ENCODE measurements at regions not wholly inside any gene's neighbourhood (a gene's known extent, or its start where the extent isn't known, plus 50 kb on each side); places are given as distances from the start of the nearest gene placed in this dataset.

DNA sequence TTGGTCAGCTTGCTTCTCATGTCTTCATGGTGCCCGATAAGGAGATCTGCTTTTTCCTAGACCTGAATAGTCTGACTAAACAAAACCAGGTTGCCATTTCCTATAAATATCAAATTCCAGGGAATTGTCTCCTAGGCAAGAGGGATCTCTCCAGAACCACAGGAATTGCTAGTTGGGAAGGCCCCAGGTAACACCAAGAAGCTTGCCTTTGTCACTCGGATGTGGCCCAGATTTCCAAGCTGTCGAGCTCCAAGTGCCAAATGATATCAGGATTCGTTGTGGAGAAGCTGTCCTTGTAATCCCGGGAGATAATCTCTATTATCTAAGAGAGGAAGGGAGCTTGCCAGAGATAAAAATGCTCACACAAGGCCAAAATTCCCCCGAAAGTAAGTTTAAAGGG, 1288.5 kb upstream of the AUTS2 start:
- no peak for DNase-seq (ENCODE audit: low read depth)

DNA sequence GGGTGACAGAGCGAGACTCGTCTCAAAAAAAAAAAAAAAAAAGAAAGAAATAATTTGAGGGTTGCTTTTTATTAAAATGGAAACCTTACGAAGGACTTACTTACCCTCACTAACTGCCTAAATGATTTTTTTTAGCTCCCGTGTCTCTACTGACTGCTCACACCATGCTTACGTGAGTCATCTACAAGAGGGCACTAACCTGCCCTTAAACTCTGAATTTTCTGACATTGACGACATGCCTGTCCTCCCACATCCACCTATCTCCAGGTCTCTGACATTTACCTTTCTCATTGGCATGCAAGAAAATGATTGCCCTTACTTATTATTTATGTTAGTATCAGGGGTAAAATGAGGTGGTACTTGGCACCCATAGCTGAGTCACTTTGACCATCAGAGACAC, 1286.3 kb upstream of the AUTS2 start:
- no peak for DNase-seq (ENCODE audit: low read depth)

DNA sequence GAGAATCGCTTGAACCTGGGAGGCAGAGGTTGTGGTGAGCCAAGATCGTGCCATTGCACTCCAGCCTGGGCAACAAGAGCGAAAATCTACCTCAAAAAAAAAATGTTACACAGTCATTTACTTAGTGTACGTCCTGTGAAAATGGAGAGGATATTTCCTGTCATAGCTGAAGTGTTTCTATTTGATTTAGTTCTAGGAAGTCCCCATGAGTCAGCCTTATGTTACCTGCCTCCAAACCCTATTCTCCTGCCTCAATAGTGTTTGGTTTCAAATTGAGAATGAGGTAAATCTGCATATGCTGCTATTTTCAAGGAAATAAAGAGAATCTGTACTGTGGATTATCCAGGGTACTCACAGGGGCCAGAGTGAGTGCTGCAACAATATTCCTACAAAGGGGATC, 1284.5 kb upstream of the AUTS2 start:
- DNase-seq (ENCODE audit: low read depth) = no peak

DNA sequence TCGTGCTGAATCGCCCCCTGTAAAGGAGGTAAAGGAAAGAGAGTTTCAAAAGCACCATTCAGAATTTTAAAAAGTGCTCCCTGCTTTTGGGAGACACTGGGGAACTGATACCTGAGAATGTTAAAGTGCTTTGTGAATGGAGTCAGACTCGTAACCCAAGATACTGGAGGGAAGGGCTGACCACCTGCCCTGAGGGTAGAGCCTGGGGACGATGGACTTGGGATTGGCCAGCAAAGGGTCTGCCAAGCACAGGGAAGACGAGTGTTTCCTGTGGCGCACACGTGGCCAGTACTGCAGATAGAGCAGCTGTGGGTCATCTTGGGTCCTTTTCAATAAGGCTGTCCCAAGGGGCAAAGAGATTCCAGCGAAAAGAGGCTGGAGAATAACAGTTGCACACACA, 1284.1 kb upstream of the AUTS2 start:
- no peak for DNase-seq (ENCODE audit: low read depth)

DNA sequence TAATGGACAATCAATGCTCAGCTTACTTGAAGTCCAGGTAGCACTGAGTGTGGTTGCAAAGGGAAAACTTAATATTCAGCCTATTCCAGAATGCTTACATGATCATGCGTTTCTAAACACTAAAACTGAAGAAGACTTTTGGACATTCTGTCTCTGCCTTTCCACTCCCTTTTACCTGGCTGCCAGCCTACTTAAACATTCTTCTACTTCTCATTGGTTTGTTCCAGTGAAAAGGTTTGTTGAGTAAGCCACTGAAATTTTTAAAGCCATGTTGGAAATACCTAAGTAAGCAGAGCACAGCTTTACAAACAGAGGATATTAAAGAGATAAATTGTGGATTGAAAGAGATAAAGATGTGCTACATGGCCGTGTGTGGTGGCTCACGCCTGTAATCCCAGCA, 1280.8 kb upstream of the AUTS2 start:
- DNase-seq (ENCODE audit: low read depth) = no peak

DNA sequence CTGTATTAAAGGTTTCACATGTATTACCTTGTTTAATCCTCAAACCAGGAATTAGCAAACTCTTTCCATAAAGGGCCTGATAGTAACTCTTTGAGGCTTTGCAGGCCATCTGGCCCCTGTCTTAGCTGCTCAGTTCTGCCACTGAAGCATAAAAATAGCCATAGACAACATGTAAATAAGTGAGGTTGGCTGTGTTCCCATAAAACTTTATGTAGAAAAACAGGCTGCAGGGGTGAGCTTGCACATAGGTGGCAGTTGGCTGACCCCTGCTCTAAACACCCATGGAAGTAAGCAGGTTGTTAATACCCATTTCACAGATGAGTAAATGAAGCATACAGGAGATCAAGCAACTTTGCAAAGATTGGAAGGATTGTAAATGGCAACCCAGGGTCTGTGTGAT, 1279.2 kb upstream of the AUTS2 start:
- no peak for DNase-seq (ENCODE audit: low read depth)

DNA sequence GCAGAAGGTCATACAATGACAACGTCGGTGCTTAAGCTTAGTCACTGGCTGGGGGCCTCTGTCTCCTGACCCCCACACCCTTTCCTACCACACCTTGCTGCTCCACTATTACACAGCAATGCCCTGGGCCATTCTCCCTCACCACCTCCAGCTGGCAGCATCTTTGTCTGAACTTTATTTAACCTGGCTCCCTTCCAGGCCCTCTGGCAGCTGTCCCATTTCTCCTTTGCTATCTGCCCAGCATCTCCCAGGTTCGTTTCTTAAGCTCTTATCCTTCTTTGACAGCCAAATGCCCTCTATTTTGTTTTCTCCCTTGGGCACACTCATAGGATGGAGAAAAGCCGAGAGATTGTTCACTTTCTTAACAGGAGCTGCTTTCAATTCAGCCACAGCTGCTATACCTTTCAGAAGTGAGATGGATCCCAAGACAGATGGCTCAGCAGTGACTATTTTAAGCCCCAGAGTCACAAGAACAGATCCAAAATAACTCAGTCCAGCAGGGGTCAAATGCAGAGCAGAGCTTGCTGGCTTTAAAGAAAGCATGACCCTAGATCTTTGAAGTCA, 1277.1 kb upstream of the AUTS2 start:
- DNase-seq (ENCODE audit: low read depth) = no peak

DNA sequence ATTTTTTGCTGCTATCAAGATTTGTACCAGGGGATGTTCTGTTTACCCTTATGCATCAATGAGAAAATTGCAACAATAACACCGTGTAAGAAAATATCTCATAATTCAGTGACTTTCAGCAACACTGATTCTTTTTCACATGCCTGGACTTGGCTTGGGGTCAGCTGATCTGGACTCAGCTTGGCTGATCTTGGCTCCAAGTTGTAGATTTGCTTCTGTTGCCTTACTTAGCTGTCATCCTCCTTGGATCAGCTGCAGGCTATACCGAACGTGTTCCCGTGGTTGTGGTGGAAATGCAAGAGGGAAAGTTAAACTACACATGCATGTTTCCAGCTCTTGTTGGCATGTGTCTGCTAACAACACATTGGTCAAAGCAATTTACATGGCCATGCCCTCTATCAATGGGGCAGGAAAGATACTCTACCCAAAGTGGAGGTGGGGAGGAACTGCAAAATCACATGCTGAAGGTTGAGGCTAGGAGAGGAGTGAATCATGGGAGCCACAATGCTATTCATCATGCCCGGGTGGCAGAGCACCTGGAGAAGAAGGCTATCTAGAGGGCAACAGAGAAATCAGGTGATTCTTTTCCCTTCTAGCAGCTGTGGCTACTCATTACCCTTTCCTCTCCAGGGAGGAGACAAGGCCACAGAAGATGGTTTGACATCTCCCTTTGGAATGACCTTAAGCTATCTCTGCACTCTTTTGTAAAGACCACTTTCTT, 1276.3 kb upstream of the AUTS2 start:
- DNase-seq (ENCODE audit: low read depth) = no peak

DNA sequence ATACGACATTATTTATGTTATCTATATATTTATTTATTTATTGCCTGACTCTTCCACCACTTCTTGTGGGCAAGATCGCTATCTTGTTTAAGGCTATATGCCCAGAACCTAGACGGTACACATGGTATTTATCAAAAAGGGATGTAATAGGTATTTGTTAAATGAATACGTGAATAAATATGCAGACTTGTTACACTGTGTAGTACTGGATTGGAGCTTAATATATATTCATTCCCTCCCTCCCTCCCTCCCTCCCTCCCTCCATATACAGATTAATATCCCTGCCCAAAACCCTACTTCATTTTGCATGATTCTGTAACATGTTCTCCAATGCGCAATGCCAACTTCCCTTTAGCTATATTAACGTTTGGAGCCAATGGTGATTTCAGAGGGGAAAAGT, 1273.7 kb upstream of the AUTS2 start:
- no peak for DNase-seq (ENCODE audit: low read depth)

DNA sequence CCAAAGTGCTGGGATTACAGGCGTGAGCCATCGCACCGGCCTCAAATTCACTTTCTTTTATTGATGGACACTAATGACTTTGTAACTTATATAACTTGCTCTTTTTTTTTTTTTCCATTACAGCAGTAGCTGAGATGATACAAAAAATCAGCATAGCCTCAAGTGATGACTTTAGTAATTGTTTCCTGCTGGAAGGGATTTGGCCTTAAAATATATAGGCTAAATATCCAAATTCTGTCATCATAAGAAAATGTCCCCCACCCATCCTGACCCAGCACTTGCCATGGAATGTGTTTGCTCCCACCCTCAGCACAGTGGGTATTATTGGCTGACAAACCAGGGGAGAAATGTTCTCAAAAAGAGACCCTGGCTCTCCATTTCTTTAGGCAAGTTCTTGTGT, 1264.1 kb upstream of the AUTS2 start:
- no peak for DNase-seq (ENCODE audit: low read depth)

DNA sequence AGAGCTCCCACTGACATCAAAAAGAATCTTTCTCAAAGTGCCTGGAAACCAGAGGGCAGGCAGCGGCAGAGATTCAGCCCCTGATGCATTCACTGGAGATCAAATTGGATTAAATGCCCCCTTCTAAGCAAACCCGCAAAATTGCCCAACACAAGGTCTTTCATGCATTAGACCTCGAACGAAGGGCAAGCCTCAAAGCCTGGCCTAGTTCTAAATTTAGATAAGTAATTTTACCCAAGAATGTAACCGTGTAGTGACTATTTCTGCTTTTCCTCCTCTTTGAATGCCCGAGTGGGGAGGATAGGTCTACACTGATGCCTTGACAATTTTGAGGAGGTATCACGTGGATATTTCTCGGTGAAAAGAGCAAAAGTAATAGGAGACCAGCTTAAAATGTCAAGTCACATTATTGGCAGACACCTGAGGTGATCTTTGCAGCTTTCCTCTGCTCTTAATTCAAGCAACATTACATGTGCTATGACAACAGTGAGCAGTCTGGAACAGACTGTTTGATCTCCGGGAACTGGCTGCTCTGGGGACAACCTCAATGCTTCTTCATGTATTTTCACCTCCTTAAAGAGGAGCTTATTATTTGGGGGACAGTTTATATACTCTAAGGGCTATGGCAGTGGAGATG, 1263.5 kb upstream of the AUTS2 start:
- DNase-seq (ENCODE audit: low read depth) = no peak

DNA sequence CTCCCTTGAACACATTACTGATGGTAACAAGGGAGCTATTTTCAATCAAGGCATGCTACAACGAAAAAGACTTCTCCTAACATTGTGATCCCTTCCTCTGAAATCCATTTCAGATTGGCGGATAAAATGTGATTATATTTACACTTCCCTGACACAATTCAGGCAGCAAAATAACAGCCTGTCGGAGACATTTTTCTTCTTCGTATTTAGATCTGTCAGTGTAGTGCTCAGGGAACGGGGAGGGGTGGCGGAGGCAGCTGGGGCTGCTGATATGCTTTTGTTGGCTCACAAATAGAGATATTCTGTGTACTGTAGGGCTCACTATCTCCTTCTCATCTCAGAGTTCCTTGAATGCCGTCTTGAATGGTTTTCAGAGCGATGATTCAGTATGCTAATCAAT, 1261.7 kb upstream of the AUTS2 start:
- no peak for DNase-seq (ENCODE audit: low read depth)

DNA sequence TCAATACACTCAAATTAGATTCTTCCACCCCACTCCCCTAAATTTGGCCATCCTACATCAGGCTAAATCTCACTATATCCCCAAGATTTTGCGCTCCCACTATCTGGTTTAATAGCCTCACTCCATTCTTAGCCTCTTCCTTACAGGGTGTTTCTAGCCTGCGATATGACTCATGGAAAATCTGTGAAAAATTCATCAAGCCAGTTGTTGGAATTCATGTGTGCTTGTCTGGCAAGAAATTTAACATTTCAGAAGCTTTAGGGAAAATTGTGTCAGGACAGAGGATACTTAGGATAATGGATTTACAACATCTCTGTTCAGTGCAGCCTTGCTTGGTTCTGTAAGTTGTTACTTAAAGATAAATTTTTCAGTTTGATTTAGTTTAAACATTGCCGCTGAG, 1249.9 kb upstream of the AUTS2 start:
- no peak for DNase-seq (ENCODE audit: low read depth)

DNA sequence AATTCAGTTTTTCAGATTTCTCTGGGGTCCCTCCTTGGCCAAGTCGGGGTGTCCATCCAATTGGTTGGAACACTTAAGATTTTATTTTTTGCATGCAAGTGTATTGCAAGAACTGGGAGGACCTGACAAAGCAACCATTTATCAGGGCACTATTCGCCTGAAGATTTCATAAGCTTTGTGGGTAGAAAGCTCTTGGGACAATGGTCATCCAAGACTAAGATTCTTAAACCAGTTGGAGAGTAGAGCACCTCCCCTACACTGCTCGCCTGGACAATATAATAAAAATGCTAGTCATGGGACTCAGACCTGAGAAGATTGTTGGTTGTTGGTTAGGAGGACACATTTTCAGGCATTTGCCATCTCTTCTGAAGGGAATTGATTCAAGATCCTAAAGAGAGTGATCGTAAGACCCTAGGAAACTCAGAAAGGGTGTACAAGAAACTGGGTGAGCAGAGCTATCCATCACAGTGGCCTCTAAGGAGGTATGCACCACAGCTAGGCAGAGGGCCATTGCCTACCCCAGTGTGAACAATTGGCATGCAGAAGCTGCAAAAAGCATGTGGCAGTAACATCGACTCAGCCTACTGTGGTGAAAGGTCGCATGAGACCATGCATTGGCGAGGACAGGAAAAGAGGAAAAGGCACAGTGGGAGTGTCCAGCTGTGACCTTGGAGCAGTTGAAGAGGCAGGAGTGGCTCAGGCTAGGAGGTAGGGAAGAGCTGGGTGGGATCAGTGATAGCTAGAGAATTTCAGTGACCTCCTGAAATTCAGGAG, 1235.3 kb upstream of the AUTS2 start:
- DNase-seq (ENCODE audit: low read depth) = no peak

DNA sequence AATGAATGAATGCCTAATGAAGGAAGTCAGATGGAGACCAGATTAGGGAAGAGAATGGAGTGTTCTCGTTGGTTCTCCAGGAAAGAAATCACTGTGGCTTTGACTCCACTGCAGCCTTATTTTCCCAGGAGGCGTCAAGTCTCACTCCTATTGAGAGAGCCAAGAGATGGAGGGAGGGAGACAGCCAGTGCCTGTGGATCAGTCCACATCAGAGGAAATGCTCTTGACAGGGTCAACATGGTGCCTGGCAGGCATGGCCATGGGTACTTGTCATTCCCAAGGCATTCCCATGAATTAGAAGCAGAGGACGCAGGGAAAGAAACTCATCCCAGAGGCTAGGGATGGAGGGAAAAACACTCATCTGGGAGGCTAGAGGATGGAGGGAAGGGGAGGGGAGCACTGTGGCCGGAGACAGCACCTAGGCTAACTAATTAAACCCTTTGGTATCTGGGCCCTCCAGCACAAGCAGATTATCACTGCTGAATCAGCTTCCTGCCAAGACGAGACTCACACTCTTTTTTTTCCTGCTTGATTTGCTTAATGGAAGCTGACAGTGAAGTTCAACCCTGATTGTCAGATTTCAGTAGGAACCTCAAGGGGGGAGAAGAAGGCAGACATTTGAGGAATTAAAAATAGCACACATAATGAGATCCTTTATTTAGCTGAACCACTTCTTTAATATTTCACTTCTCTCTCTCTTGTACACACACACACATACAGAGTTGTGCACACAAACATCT, 1233.2 kb upstream of the AUTS2 start:
- DNase-seq (ENCODE audit: low read depth) = no peak

DNA sequence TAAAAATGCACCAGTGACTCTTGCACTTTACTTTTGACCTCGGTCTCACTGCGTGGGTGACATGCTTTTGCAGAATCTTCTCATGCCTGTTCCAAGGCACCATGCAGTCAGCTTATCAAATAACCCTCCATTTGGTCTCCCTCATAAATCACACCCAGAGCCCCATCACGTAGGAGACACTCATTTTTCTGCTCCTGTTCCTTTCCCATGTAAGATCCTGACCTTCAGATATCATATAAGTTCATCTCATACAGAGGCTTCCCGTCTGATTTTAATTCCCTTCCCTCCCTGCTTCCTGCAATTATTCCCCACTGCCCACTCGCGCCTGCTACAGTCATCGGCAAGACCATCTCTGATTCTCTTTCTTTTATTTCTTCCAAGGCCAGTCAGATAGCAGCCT, 1226.3 kb upstream of the AUTS2 start:
- DNase-seq (ENCODE audit: low read depth) = no peak

DNA sequence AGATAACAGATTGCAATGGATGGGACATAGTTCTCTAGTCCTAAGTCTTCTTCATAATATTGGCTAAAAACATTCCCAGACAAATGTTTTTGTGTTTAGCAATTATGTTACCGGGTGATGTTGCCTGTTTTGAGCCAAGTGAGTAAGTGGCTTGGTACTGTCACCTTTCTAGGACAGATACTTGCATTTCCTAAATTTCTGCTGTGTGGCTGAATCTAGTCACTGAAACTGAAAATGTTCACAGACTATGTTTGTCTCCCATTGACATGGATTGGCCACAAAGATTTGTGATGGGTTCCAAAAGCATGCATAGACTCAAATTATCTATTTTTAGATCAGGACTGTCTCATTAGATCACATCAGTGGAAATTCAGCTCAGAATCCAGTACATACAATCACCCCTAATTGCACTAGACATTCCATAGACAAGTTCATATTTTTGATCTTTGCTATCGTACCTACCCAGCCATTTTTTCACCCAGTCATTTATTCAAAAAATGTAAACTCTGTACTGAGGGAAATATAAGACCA, 1222.1 kb upstream of the AUTS2 start:
- DNase-seq (ENCODE audit: low read depth) = no peak

DNA sequence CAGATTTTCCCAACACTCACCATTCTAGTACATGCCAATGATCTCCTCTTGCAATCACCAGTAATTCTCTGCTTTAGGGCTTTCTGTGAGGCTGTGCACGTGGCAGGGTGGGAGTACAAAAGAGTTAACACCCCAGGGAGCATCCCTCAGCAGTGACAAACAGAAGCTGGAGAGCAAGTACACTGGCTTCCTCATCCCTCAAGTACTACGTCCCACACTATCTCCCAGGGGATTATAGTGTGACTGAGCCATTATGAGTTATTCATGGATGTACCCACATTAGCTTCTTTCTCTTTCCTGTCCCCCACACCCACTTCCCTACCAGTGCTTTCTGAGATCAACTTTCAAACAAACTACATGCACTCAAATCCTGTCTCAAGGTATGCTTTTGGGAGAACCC, 1216.5 kb upstream of the AUTS2 start:
- DNase-seq (ENCODE audit: low read depth) = no peak

DNA sequence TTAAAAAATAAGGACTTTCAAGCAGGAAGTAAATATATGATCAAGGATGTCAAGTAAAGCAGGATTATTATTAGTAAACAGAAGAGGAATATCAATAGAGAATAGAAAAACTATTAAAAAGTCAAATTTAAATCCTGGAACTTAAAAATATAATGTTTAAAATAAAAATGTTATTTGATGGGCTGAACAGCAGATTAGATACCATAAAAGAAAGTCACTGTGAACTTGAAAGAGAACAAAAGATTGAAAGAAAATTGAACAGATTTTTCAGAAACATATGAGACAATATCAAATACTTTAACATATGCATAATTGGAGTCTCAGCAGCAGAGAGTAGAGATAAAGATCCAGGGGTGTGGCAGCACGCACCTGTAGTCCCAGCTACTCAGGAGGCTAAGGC, 1213.7 kb upstream of the AUTS2 start:
- no peak for DNase-seq (ENCODE audit: low read depth)

DNA sequence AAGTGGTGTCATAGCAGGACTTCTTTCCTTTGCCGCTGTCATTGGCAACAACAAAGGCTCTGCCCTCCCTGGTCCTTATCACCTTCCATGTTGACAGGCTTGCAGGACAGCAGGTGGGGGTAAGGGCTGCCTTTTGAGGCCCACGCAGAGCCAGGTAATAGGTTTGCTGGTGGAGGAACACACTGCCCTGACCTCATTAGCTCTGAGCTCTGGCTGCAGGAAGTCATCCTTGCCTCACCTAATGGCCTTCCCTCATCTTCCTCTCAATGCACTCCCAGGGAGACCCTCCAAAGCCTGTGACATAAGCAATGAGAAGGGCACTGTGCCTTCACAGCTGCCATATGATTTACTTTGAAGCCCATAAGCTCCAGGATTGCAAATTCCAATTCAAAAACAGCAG, 1205.2 kb upstream of the AUTS2 start:
- DNase-seq (ENCODE audit: low read depth) = no peak

DNA sequence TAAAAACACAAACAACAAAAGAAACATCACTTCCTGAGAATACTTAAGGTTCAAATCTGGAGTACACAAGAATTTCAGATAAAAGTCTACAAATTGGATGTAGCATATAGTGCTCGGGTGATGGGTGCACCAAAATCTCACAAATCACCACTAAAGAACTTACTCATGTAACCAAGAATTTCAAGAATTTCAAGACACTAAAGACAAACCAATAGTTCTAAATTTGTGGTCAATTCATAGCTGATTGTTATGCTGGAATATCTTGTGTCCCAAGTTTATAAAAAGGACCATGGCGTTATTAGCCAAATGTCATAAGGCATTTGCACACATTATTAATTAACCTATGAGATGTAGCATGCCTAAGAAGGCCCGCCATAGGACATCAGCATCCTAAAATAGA, 1204.1 kb upstream of the AUTS2 start:
- no peak for DNase-seq (ENCODE audit: low read depth)

DNA sequence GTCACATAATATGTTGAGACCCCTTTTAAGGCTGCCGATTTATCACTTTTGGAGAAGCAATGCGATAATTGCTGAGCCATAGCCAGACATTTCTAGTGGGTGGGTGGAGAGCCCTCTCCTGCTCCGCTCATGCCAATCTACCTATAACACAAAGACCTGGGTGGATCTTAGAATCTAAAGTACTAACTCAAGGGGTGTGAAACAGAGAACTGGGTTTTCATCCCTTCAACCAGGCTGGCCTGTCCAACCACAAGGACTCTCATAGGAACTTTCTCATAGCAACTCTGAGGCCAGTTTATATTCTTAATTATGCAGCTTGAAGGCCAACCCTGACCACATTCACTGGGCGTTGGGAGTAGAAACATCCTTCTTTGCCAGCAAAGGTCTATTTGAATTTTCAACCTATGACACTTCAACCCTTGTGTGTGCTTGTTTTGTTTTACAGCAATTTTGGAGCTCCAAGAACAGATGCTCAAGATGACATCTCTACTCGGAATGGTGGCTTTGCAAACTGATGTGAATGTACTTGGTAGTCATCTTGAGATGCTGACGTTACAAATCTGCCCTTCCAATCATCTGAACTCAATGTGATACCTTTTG, 1198.2 kb upstream of the AUTS2 start:
- no peak for DNase-seq (ENCODE audit: low read depth)

All from stimulated activated CD8-positive, alpha-beta memory T cell treated with anti-CD3 and anti-CD28 coated beads, Interleukin-12 subunit alpha, Interleukin-12 subunit beta, amount 100 ng/mL, for 1 hour (primary cell).